ENCODE measurements at regions not wholly inside any gene's neighbourhood (a gene's known extent, or its start where the extent isn't known, plus 50 kb on each side); places are given as distances from the start of the nearest gene placed in this dataset.

- H3K4me3 ChIP-seq: no peak overlapping the region
- no peaks in the 10 kb centered on the region for H3K27me3 ChIP-seq
- intact Hi-C loops (cut with DNase I): no loop called here
- 21 to 33% methylated on average over 3 of the region's 3 CpGs for WGBS, 2 donors
- no peaks in the 10 kb centered on the region for H3K4me1 ChIP-seq
- no peak overlapping the region for H3K27ac ChIP-seq
- no peaks in the 10 kb centered on the region for H3K9me3 ChIP-seq
- no peak for ATAC-seq
- H3K36me3 ChIP-seq (replicated peaks in 1 of 2; ENCODE audit: insufficient read depth in 1 of 2, low read depth in 2 of 2): no peaks in the 10 kb centered on the region
- DNase-seq: no peak
- TF ChIP-seq, protein P1, sequence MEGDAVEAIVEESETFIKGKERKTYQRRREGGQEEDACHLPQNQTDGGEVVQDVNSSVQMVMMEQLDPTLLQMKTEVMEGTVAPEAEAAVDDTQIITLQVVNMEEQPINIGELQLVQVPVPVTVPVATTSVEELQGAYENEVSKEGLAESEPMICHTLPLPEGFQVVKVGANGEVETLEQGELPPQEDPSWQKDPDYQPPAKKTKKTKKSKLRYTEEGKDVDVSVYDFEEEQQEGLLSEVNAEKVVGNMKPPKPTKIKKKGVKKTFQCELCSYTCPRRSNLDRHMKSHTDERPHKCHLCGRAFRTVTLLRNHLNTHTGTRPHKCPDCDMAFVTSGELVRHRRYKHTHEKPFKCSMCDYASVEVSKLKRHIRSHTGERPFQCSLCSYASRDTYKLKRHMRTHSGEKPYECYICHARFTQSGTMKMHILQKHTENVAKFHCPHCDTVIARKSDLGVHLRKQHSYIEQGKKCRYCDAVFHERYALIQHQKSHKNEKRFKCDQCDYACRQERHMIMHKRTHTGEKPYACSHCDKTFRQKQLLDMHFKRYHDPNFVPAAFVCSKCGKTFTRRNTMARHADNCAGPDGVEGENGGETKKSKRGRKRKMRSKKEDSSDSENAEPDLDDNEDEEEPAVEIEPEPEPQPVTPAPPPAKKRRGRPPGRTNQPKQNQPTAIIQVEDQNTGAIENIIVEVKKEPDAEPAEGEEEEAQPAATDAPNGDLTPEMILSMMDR (IDR thresholded peaks at IDR 0.05): no peak
- TF ChIP-seq POLR2A (IDR thresholded peaks at IDR 0.05): no peak
Measured at GRCh38 chr2:83394134-83394904, 1064.8 kb downstream of the SUCLG1 start.

DNA sequence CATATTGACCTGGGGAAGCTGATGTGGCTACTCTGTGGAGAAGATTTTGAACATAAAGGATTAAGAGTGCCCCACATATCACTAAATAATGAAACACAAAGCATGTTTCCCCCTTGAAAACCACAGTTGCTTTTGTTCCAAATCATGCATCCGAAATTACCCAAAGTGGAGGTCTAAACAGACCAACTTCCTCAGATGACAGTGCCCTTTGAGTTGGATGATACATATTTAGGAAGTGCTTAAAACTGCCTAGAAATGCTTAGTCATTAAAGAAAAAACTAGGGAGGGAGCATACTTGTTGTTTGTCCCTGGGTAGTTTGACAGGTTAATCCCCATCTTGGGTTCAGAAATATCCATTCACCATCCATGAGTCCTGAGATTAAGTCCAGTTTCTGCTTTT, 1070.3 kb downstream of the SUCLG1 start:
- intact Hi-C loops (cut with DNase I): no loop called here
- Histone ChIP-seq H3K36me3 (replicated peaks in 1 of 2; ENCODE audit: insufficient read depth in 1 of 2, low read depth in 2 of 2) (no peaks in the 10 kb centered on the region), H3K27ac (no peak overlapping the region), H3K4me3 (no peak overlapping the region), H3K4me1 (no peaks in the 10 kb centered on the region), H3K9me3 (no peaks in the 10 kb centered on the region), H3K27me3 (no peaks in the 10 kb centered on the region)
- ATAC-seq (no peak), DNase-seq (no peak)
- WGBS, 2 donors: 48 to 56% methylated on average over 1 of the region's 1 CpG
- TF ChIP-seq POLR2A (IDR thresholded peaks at IDR 0.05): no peak

DNA sequence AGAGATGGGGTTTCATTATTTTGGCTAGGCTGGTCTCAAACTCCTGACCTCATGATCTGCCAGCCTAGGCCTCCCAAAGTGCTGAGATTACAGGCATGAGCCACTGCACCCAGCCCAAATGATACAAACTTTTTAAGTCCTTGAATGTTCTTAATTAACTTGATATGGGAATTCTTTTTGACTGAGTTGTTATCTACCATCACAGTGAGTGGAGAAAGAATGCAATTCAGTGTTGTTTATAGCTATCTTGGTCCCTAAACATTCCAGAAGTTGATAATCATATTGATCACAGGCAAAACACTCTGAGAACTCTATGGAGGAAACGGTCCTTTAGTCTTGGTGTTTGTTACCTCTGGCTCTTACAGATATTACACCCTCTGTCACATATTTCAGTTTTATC, 1072.5 kb downstream of the SUCLG1 start:
- TF ChIP-seq POLR2A (IDR thresholded peaks at IDR 0.05): no peak
- TF ChIP-seq, protein P1 (IDR thresholded peaks at IDR 0.05): no peak
- Histone ChIP-seq H3K9me3 (no peaks in the 10 kb centered on the region), H3K27ac (no peak overlapping the region), H3K4me1 (no peaks in the 10 kb centered on the region), H3K4me3 (no peak overlapping the region), H3K36me3 (replicated peaks in 1 of 2; ENCODE audit: insufficient read depth in 1 of 2, low read depth in 2 of 2) (no peaks in the 10 kb centered on the region), H3K27me3 (no peaks in the 10 kb centered on the region)
- intact Hi-C loops (cut with DNase I): no loop called here
- no peak for ATAC-seq
- DNase-seq: no peak
- 50% methylated on average over 1 of the region's 1 CpG for WGBS, 2 donors

DNA sequence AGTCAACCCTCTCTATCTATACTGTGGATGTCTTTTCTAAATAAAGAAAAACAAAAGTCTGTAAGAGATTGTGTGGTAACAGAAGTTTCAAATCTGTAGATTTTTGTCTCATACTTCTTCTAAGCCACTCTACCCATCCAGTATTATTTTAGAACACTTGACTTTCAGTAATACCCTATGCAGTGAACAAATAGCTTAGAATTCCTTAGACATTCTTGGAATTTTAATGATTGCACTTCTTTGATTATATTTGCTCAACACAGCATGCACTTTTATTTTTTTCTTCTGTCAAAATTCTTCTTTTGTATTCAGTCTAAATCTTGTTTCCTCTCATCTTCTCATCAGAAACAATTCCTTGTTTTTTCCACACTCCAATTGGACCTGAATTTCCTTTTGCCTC, 1080.2 kb downstream of the SUCLG1 start:
- Histone ChIP-seq H3K9me3 (no peaks in the 10 kb centered on the region), H3K4me1 (no peaks in the 10 kb centered on the region), H3K36me3 (replicated peaks in 1 of 2; ENCODE audit: insufficient read depth in 1 of 2, low read depth in 2 of 2) (no peaks in the 10 kb centered on the region), H3K4me3 (no peak overlapping the region), H3K27me3 (no peaks in the 10 kb centered on the region), H3K27ac (no peak overlapping the region)
- no peak for DNase-seq
- intact Hi-C loops (cut with DNase I): no loop called here
- TF ChIP-seq, protein P1 (IDR thresholded peaks at IDR 0.05): no peak
- TF ChIP-seq POLR2A (IDR thresholded peaks at IDR 0.05): no peak
- no peak for ATAC-seq

DNA sequence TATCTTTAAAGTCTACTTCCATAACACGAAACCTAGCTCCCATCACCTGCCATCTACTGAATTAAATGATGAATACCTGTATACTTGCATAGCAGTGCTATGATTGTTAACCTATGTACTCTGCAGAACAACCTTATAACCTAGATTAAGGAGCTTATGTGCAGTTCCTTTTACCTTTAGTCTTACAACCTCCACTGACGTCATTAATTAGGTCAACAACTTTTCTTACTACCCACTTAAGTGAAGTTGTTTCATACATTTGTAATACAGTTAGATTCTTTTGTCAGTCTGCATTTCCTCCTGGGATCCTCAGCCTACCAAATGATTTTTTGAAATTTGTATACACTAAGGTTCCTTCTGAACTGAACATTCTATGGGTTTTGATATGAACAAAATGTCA, 1082.3 kb downstream of the SUCLG1 start:
- H3K4me1 ChIP-seq: no peaks in the 10 kb centered on the region
- ATAC-seq: no peak
- H3K4me3 ChIP-seq: no peak overlapping the region
- no peak overlapping the region for H3K27ac ChIP-seq
- intact Hi-C loops (cut with DNase I): no loop called here
- H3K36me3 ChIP-seq (replicated peaks in 1 of 2; ENCODE audit: insufficient read depth in 1 of 2, low read depth in 2 of 2): no peaks in the 10 kb centered on the region
- H3K9me3 ChIP-seq: no peaks in the 10 kb centered on the region
- WGBS, 2 donors: 47 to 62% methylated on average over 2 of the region's 2 CpGs
- DNase-seq: no peak
- TF ChIP-seq, protein P1 (IDR thresholded peaks at IDR 0.05): no peak
- TF ChIP-seq POLR2A (IDR thresholded peaks at IDR 0.05): no peak
- H3K27me3 ChIP-seq: no peaks in the 10 kb centered on the region

Data from body of pancreas (tissue), 4 donors.